NCI-H2107 treated with DMSO at 0.1 percent for 48 hours (cell line): ENCODE measurements at regions not wholly inside any gene's neighbourhood (a gene's known extent, or its start where the extent isn't known, plus 50 kb on each side); places are given as distances from the start of the nearest gene placed in this dataset.
A peak's percentile ranks its signal among the peaks of the same experiment; 100 is the strongest.

Experiments used
- DNase-seq: peaks from one replicate; lab custom pipeline; 2025; ENCODE audit not compliant: unreplicated experiment; lab: John Stamatoyannopoulos, UW

DNA sequence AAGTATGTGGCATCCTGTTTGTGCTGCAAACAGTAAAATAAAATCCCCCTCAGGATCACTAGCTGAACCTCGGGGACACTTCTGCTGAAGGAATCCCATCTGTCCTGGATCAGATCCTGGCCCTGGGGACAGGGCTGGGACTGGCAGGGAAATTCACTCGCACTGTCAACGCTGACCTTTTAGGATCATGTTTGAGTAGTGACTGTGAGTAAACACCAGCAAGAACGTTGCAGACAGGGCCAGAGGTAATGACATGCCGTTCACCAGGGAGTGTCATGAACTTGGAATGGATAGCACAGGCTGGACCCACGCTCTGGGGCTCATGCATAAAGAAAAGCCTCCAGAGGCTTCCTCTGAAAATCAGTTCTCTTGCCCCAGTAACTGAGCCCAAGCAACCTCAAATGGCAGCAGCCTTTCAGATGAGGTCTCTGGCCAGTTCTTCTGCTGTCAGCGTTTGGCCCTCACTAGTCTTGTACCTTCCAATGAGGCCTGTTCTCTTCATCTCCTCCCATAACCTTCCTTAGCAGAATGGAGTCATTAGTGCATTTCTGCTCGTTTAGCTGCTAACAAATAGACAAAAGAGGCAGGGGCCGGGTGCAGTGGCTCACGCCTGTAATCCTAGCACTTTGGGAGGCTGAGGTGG lies 51.0 kb upstream of the BARX2 start:
- DNase-seq = no peak

DNA sequence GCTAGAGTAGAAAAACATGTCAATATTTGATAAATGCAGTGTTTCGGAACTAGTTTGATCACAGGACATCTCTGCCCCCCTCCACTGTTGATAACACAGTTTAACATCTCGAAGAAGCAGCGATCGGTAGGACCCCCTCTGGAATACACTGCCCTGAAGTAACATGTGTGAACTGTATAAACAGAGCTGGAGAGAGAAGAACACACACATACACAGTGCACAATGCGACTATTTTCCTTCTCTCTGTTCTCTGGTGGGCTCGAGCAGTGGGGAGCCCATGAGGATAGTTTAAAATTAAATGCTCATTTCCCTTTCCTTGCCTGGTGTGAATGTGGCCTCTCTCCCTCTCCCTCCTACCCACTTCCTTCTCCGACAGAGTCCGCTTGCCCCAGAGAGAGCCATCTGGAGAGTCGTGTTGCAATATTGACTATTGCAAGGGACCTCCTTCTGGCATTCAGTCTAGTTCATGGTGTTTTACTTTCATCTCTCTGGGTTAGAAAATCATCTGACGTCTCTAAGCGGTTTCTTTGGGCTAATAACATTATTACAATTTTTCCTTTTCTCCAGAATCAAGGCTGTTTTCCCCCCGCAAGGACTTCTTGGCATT lies 51.6 kb upstream of the BARX2 start:
- peak; percentile 52 for DNase-seq

DNA sequence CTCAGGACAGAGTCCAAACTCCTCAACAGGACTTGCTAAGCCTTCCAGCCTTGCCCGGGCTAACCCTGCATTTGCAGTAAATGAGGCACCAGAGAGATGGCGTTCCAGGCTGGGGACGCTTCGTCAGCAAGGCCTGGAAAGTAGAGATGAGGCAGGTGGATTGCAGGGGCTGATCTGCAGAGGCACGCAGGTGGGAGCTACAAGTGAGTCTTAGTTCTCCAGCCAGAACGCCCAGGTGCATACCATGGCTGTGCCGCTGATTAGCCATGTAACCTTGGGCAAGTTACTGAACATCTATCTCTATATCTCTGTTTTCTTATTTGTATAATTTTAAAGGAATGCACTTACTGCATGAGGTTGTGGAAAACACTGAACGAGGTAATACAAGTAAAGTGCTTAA lies 52.7 kb upstream of the BARX2 start:
- no peak for DNase-seq

DNA sequence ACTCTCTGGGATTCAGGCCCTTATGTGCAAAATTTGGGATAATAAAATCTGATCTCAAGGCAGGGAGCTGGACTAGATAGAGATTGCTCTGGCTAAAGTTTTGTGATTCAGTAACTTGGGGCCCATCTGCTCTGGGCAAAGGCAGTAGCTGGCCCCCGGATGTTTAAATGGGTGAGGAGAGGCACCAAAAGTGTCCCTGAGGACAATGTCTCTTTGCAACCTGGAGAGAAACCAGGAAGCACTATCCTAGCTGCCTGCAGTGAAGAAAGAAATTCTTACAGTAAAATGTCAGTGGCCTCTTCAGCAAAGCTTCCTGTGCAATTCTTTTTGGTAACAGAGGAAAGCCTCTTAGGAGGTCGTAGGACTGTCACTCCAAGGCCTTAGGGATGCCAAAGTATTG lies 54.6 kb upstream of the BARX2 start:
- no peak for DNase-seq

DNA sequence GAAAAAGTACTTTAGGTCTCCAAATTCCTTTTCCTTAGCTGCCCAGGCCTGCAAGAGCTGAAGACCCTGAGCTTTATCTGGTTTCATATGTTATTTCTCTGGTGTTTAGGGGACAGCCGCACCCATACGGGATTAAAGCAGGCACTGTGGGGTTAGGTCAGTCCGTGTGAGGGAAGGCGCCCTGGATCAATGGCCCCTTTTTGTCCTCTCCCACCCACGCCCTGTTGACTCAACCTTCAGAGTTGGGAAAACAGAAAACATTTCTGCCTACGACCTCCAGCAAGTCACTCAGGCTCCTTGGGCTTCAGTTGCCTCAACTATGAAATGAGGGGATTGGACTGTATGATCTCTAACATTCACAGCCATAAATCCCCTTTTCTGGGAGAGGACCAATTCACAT lies 55.2 kb upstream of the BARX2 start:
- no peak for DNase-seq

DNA sequence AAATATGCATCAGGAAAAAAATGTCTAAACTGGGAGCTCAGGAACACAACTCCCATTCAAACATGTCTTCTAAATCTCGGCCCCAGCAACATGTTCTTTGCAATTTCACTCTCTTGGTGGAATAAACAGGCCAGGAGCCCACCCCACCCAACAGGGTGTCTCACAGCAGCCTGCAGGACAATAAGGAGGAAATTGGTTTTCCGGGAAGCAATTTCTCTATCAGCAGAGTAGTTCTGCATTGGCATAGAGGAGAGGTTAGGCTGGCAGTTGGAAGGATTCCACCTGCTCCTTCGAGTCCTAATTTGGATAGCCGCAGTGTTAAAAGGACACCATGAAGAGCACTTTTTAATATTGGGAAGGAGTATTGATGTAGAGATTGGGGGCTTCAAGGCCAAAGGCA lies 55.9 kb upstream of the BARX2 start:
- no peak for DNase-seq

DNA sequence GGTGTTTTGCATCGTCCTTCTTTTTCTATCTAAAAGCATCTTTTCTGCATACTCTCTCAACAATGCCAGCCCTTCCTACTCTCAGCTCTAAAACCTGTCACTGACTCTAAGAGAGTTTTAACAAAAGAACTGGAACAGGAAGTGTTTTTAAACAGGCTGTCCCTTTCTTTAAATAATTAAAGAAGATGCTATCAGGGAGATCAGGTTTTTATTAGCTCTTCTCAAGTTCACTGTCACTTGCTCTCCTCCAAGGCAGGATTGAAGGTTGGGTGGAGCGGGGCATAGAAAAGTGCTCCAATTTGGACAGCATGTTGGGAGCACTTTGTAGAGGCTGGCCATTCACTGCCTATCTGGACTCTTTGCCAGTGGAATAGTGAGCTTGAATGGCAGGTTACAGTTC lies 56.4 kb upstream of the BARX2 start:
- DNase-seq = no peak

DNA sequence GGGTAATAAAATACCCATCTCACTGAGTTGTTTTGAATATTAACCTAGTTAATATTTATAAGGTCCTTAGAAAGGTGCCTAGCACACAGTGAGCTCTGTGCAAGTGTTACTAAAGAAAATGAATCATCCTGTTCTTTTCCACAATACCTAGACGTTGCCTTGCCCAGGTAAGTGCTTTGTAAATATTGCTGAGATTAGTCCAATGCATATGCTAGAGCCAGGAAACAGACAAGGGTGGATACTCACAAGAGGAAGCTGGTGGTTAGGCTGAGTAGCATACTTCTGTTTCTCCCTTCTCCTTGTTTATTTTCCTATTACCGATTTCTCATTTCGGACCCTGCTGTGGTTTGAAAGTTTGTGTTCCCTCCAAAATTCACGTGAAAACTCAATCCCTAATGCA lies 58.1 kb upstream of the BARX2 start:
- peak; percentile 11 for DNase-seq

DNA sequence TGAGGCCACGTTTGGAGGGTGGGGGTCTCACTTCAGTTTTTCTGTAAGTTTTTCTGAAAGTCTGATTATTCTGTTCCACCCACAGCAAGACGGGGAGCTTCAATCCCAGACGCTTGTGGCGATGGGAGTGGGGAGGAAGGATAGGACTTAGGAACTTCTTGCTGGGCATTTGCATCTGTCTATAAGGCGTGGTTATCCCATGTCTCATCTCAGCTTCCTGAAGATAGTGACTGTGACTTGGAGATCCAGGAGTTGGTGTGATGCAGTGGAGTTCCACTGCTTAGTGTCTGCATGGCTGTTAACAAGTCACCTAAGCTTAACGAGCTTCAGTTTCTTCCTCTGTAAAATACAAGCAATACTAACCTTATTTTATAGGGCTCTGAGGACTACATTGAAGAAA lies 58.9 kb upstream of the BARX2 start:
- DNase-seq = no peak

DNA sequence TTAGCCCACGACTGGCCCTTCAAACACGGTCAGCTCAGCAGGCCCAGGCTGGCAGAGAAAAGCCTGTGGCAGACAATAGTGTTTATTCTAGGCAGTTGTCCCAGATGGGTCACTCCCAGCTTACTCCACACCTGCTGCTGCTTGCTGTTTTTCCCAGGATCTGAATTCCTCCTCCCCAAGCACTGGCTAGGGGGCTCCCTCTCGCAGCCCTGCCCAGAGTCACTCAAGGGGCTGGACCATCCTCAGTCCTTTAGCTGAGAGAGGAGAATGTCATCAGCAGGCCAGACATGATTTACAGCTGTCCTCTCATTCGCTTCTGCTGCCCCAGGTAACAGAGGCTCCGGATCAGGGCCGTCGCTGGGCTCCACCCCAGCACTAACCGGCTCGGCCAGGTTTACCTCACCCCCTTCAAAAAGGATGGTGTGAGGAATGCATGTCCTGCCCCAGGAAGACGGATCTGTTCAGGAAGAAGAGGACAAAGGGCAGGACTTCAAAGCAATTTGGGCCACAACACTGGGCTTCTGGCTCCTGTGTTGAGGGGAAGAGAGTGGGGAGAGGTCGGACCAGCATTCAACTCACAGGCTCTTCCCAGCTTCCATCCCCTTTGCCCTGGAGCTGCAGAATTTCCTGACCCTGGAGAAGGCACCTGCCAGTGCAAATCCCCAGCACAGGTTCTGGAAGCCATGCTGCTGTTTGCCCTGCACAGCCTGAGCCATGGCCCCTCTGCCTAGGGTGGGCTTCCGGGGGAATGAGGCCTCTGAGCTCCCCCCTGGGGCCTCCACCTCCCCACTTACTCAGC lies 59.7 kb upstream of the BARX2 start:
- peak; percentile 37 for DNase-seq

DNA sequence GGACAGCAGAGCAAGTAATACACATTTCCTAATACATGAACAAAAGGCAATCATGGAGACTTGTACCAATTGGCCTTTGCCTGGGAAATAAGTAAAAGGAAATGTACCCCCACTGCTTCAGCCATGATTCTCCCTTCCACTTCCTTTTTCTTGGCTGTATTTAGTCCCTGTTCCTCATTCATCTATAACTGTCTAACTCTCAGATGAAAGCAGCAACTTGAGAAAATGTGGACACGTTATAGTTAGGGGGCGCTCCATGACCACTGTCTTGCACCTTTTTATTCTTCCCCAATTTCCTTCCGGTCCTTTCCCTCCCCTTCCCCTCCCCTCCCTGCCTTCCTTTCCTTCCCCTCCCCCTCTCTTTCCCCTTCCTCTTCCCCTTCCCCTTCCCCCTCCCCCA lies 61.3 kb upstream of the BARX2 start:
- DNase-seq = no peak

DNA sequence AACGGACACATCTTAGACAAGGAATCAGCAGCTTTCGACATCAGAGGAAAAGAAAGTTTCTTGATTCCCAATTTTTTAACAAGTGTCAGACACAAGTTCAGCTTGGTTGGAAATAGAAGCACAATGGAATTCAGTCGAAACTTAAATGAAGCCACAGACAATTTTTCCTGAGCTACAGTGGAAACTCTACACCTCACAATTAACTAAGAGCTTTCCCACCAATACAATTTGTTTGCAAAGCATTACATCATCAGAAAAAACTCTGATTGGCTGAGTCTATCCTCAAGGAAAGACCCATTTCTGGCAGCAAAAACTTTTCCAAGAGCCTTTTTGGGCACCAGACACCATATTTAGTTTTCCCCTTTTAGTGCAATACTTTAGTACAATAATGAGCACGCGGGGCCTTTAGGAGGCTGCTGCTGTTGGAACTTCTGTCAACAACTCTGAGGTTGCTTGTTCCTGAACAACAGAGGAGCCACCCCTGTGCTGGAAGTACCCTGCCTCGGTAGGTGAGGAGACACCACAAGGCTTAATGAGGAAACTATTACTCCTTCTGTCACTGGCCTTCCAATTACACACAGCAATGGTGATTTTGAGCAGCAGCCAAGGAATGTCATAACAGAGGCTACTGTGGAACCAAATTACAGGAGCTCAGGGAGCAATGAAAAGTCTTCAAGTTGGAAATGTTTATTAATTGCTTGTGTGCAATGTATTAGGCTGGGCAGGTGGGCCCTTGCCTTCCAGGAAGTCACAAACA lies 61.9 kb upstream of the BARX2 start:
- DNase-seq = no peak

DNA sequence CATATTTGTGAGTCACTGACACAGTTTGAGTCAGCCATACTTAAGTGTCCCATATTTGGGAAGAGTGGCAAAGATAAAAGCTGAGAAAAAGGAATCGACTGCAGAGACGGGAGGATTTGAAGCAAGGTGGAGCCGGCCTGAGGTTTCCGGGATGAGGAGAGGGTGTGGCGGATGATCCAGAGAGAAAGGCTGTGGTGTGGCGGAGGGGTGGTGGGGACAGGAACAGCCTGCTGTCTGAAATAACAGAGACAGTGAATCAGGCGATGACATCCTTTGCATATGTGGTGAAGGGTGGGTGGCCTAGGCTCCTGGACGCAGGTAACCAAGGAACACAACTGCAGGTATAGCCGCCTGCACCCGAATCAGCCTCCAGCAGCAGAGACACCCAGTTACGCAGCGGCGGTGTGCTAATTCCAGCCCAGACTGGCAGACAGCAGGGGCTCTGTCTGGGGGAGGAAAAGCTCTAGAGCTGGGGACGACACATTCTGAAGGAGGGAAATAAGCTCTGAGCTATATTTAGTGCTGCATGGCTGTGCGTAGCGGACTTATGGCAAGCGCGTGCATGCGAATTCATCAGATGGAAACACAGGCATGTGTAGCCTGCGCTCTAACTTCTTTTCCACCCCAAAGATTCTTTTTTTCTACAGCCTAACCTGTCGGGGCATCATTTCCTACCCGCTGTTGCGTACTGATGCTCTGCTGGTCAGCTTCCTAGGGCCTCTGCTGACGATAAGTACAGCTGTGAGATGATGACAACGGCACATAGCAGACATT lies 62.7 kb upstream of the BARX2 start:
- no peak for DNase-seq

DNA sequence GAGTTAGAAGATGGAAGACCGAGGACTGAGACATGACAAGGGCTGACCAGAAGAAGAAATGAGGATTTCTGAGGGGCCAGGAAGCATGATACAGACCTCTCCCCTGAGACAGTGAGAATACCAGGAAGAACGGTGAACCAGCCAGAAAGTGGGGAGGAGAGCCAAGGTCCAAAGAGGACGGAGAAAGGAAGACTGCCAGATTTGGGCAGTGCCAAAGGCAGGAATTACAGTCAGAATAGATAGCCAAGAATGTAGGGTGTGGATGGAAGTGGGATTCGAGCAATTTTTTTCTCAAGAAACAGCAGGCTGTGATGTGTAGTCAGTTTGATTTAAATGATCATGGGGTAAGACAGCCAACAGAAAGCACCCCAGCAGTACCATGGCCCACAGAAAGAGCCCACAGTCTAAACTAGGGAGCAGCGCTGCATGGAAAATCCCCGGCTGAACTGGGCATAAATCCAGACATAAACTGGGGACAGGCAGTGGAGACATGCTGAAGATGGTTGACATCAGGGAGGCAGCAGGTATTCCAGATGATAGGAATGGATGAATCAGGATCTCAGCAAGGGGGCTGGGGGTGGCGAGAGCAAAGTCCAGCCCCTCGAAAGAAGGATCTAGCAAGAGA lies 67.3 kb upstream of the BARX2 start:
- DNase-seq = no peak

DNA sequence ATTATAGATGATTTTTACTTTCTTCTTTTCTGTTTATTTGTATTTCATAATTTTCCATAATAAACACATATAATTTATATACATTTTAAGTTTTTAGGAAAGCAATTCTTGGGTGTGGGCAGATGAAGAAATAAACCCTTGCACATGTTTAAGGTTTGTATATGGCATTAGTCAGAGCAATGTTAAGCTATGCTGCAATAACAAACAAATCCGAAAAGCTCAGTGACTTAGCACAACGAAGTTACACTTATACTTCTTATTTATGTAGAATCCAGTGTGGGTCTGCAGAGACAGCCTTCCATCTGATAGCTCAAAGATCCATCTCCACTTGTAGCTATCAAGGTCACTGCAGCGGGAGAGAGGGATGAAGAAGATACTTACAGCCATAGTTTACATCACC lies 68.5 kb upstream of the BARX2 start:
- no peak for DNase-seq

DNA sequence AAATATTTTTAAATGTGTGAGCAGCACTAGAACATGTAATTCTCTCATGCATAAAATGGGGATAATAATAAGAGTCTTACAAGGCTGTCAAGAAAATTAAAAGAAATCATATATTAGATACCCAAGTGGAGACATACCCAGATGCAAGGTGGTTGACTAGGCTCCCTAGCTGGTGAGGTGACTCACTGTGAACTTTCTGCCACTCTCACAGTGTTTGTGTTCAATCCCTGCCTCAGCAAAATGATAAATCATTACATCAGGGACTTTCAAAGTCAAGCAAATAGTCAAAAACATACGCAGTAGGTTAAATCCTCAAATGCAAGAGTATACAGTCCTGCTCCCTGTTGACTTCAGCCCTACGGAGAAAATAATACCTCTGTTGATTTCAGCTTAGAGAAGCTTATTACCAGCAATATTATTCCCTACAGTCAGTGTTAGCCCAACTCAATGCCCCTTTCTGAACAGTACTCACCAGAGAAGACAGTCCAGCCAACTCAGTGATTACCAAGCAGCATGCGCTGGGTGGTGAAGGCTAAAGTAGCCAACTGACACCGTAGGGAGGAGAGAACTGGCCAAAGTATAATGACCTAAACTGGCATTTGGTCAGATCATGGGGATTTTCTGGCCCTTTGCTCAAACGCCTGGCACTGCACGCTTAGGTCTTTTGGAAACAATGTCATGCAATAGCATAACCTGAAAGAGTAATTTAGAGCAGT lies 73.1 kb upstream of the BARX2 start:
- no peak for DNase-seq

DNA sequence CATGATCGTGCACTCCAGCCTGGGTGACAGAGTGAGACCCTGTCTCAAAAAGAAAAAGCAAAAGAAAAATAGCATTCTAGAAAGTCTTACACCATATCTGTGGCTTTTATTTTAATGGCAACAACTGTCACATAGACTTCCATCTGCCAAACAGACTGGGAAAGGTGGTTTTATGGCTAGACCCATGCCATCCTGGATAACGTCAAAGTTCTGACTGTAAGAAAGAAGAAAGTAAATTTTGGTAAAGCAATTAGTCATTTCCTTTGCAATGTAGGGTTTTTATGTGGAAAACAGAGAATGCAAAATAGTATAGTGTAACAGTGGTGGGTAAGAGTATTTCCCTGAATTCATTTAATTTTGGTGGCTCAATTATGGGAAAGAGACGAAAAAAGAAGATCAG lies 75.5 kb upstream of the BARX2 start:
- DNase-seq = no peak

DNA sequence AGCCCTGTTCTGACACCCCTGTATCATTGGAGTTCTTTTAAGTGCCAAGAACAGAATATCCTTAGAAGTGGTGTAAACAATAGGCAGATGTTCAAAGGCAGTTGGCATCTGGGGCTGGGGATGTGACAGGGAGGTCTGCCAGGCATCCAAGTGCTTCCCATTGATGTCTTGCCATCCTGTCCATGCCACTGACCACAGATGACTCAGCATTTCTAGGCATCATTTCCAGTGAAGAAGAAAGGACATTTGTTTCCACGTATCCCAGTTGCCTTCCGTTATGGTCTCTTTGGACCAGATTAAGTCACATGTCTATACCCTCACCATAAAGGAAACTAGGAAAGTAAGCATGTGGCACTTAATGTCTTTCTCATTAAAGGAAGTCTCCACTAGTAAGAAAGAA lies 76.7 kb upstream of the BARX2 start:
- no peak for DNase-seq

DNA sequence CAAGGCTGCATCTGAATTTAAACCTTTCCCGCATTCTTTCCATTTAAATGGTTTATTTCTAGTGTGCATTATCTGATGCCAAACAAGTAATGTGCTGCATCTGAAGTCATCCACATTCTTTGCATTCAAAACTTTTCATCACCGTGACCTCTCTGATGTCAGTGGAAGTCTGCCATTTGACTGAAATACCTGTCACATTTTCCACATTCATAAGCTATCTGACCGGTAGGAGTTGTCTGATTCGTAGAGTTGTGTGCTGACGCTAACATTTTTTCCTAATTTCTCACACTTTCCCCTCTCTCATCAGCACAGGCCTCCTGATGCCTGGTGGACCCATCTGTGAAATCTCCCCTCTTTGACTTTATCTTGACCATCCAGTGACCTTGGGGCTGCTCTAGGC lies 79.9 kb upstream of the BARX2 start:
- no peak for DNase-seq

DNA sequence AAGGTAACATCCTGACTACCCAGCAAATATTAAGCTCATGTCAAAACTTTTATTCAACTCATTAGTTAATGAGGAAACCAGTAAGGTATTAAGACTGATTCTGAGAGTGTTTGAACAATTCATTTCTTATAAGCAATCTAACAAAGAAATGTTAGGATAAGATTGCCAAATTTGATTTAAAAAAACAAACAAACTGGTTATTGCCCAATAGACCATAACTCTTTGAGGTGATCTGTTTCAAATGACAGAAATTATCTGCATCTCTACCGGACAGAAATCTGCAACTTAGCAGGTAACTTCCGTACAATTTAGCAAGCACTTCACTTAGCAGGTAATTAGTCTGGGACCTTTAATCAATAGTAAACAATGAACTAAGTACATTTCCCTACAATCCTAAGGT lies 82.9 kb upstream of the BARX2 start:
- no peak for DNase-seq
